ENCODE measurements at regions not wholly inside any gene's neighbourhood (a gene's known extent, or its start where the extent isn't known, plus 50 kb on each side); places are given as distances from the start of the nearest gene placed in this dataset.
"Not testable (repeated sequence)": the region's sequence is repeated elsewhere in the genome, so short reads cannot be mapped to it uniquely, and the experiment has no call there.

DNA sequence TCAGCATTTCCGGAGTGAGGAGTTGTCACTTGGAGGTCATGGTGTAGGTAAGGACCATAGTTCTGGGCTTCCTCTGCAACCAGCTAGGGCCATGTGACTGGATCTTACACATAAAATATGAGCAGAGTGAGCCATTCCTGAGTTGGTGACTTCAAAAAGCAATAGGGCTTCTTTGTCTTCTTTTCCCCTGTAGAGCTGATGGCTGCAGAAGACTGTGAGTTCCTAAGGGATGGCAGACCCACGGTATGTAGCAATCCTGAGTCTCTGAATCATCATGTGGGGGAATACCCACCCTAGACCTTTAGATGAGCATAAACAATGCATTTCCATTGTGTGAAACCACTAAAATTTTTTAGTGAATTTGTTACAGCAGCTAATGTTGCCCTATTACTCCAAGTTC is 151.1 kb upstream of the TBX3 start:
- no peak for DNase-seq
- Histone ChIP-seq H3K27me3 (ENCODE audit: insufficient read depth, low read depth, severe bottlenecking) (no peaks in the 10 kb centered on the region), H3K4me3 (ENCODE audit: low read depth, low read length) (no peak overlapping the region), H3K9me3 (ENCODE audit: severe bottlenecking) (no peaks in the 10 kb centered on the region), H3K36me3 (no peaks in the 10 kb centered on the region), H3K27ac (no peak overlapping the region)
- TF ChIP-seq, protein P1, sequence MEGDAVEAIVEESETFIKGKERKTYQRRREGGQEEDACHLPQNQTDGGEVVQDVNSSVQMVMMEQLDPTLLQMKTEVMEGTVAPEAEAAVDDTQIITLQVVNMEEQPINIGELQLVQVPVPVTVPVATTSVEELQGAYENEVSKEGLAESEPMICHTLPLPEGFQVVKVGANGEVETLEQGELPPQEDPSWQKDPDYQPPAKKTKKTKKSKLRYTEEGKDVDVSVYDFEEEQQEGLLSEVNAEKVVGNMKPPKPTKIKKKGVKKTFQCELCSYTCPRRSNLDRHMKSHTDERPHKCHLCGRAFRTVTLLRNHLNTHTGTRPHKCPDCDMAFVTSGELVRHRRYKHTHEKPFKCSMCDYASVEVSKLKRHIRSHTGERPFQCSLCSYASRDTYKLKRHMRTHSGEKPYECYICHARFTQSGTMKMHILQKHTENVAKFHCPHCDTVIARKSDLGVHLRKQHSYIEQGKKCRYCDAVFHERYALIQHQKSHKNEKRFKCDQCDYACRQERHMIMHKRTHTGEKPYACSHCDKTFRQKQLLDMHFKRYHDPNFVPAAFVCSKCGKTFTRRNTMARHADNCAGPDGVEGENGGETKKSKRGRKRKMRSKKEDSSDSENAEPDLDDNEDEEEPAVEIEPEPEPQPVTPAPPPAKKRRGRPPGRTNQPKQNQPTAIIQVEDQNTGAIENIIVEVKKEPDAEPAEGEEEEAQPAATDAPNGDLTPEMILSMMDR (IDR thresholded peaks at IDR 0.05; ENCODE audit: low read depth, low read length), result no peak

DNA sequence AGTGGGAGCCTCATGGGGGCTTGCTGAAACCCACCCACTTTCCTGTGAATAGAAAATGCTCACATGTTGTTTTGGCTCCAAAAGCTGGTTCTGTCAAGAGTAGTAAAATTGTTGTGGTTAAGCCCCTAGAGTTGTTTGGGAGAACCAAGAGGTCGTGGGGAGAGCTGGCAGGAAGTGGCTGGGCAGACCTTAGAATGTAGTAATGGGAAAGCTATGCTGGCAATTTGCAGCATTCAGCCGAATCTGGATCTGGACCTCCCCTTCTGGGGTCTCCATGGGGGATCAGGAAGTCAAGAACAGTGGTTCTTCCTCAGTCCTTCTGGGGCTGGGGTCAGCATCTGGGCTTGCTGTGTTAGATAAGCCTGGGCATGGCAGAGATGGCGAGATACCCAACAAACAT is 150.6 kb upstream of the TBX3 start:
- no peak for DNase-seq
- Histone ChIP-seq H3K27ac (no peak overlapping the region), H3K36me3 (no peaks in the 10 kb centered on the region), H3K9me3 (ENCODE audit: severe bottlenecking) (no peaks in the 10 kb centered on the region), H3K27me3 (ENCODE audit: insufficient read depth, low read depth, severe bottlenecking) (no peaks in the 10 kb centered on the region), H3K4me3 (ENCODE audit: low read depth, low read length) (no peak overlapping the region)
- TF ChIP-seq, protein P1 (IDR thresholded peaks at IDR 0.05; ENCODE audit: low read depth, low read length), result no peak

DNA sequence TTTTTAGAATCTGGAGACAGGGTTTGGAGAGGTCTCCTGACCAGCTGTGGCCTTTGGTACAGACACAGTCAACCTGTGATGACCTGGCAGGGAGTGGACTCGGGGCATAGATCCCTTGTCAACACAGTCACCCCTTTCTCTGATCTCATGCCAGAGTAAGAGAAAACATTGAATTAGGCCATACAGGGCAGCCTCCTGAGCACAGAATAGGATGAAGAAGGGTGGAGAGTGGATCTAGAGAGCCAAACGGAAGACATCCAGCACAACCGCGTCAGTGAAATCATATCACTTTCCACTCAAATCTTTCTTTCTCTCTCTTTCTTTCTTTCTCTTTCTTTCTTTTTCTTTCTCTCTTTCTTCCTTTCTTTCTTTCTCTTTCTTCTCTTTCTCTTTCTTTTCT is 145.9 kb upstream of the TBX3 start:
- Histone ChIP-seq H3K9me3 (ENCODE audit: severe bottlenecking) (no peaks in the 10 kb centered on the region), H3K4me3 (ENCODE audit: low read depth, low read length) (no peak overlapping the region), H3K27ac (no peak overlapping the region), H3K36me3 (no peaks in the 10 kb centered on the region), H3K27me3 (ENCODE audit: insufficient read depth, low read depth, severe bottlenecking) (no peaks in the 10 kb centered on the region)
- TF ChIP-seq, protein P1 (IDR thresholded peaks at IDR 0.05; ENCODE audit: low read depth, low read length), result no peak
- no peak for DNase-seq

DNA sequence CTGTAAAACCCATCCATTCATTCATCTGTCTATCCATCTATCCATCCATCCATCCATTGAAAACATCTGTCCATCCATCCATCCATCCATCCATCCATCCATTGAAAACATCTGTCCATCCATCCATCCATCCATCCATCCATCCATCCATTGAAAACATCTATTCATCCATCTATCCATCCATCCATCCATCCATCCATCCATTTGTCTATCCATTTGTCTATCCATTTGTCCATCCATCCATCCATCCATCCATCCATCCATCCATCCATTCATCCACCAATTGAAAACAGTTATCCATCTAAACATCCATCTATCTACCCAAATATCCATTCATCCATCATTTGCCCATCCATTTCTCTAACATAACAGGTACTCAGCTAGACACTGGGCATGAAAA is 145.3 kb upstream of the TBX3 start:
- not testable (repeated sequence) for H3K27ac ChIP-seq; H3K4me3 ChIP-seq (ENCODE audit: low read depth, low read length); H3K36me3 ChIP-seq; H3K27me3 ChIP-seq (ENCODE audit: insufficient read depth, low read depth, severe bottlenecking); H3K9me3 ChIP-seq (ENCODE audit: severe bottlenecking); DNase-seq

DNA sequence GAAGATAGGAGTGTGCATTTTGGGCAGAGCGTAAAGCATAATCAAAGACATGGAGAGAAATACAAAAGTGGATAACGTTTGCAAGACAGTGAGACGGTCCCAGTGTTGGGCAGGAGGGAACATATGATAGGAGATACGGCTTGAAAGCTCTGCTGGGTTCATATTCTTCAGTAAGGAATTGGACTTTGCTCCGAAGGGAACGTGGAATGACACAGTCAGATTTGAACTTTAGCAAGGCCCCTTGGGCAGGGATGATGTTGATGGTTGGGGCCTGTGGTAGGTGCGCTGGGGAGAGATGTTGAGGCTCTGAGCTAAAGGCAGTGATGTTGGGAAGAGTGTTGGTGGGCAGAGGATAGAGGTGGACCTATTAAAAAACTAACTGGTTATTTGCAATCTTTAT is 143.5 kb upstream of the TBX3 start:
- Histone ChIP-seq H3K9me3 (ENCODE audit: severe bottlenecking) (no peaks in the 10 kb centered on the region), H3K36me3 (no peaks in the 10 kb centered on the region), H3K4me3 (ENCODE audit: low read depth, low read length) (no peak overlapping the region), H3K27ac (no peak overlapping the region), H3K27me3 (ENCODE audit: insufficient read depth, low read depth, severe bottlenecking) (no peaks in the 10 kb centered on the region)
- TF ChIP-seq, protein P1 (IDR thresholded peaks at IDR 0.05; ENCODE audit: low read depth, low read length), result no peak
- DNase-seq, result no peak

DNA sequence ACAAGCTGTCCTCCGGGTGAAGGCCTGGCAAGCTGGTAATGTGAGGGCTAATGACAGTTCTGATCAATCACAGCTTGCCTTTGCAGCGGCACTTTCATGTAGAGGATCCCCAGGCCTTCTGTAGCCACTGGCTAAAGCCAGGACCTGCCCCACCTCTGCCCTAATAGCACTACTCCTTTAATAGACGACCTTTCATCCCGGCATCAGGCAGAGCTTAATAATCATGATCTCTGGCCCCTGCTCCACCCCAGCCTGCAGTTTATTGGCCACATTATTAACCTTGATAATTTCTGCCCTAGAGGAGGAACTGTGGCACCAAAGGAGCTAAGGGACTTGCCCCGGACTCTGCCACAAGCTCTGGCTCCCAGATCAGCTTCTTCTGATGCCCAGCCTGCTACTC is 142.3 kb upstream of the TBX3 start:
- TF ChIP-seq, protein P1 (IDR thresholded peaks at IDR 0.05; ENCODE audit: low read depth, low read length), result no peak
- H3K9me3 ChIP-seq (ENCODE audit: severe bottlenecking), result no peaks in the 10 kb centered on the region
- no peak for DNase-seq
- no peaks in the 10 kb centered on the region for H3K27me3 ChIP-seq (ENCODE audit: insufficient read depth, low read depth, severe bottlenecking)
- H3K36me3 ChIP-seq, result no peaks in the 10 kb centered on the region
- no peak overlapping the region for H3K27ac ChIP-seq
- no peak overlapping the region for H3K4me3 ChIP-seq (ENCODE audit: low read depth, low read length)

Measured in WERI-Rb-1 (cell line).